D721Med (cell line): ENCODE measurements at regions not wholly inside any gene's neighbourhood (a gene's known extent, or its start where the extent isn't known, plus 50 kb on each side); places are given as distances from the start of the nearest gene placed in this dataset.

Experiments
- DNase-seq: peaks from one replicate; pipeline ENCODE4 v3.0.0; 2011; ENCODE audit warnings: low spot score; ENCODE audit not compliant: insufficient read length
- FAIRE-seq: peaks from 2 replicates; lab custom pipeline; 2011; peaks lifted over from hg19 to GRCh38; lab: Jason Lieb, UNC
- CTCF ChIP-seq: IDR thresholded peaks from 2 replicates; pipeline ENCODE4 v1.5.1; 2012; ENCODE audit warnings: mild to moderate bottlenecking, control low read depth; ENCODE audit not compliant: insufficient read depth; ENCODE audit errors: missing control alignments

- FAIRE-seq (no peak), DNase-seq (no peak)
- no peak for TF ChIP-seq CTCF
Observed at GRCh38 chr14:61218767-61219166, 62.4 kb downstream of the TMEM30B start.

- TF ChIP-seq CTCF = no peak
- DNase-seq = no peak
- no peak for FAIRE-seq
Observed at GRCh38 chr14:61218157-61218556, 63.0 kb downstream of the TMEM30B start.

- no peak for TF ChIP-seq CTCF
- DNase-seq (no peak), FAIRE-seq (no peak)
Observed at GRCh38 chr14:61217516-61217915, 63.6 kb downstream of the TMEM30B start.

GRCh38 chr14:61215222-61216020 lies 65.7 kb downstream of the TMEM30B start:
- TF ChIP-seq CTCF = no peak
- FAIRE-seq (no peak), DNase-seq (no peak)

- no peak for TF ChIP-seq CTCF
- DNase-seq (no peak), FAIRE-seq (no peak)
Observed at GRCh38 chr14:61213920-61214319, 67.2 kb downstream of the TMEM30B start.

- DNase-seq = no peak
- FAIRE-seq = no peak
- no peak for TF ChIP-seq CTCF
Observed at GRCh38 chr14:61213191-61213621, 67.9 kb downstream of the TMEM30B start.

GRCh38 chr14:61212546-61212945 lies 68.6 kb downstream of the TMEM30B start:
- no peak for TF ChIP-seq CTCF
- DNase-seq = no peak
- FAIRE-seq = no peak
